Body of pancreas (tissue), 4 donors: ENCODE measurements at regions not wholly inside any gene's neighbourhood (a gene's known extent, or its start where the extent isn't known, plus 50 kb on each side); places are given as distances from the start of the nearest gene placed in this dataset.

Experiments
- CTCF ChIP-seq, 7 experiments: fragments of 450-650 bp in 4 of 7; fragments of 200-600 bp in 3 of 7; sonication (generic) in 3 of 7; IDR thresholded peaks; one replicate each; pipeline ENCODE4 v1.5.1; 2016 to 2019; ENCODE audit warnings: antibody characterized with exemption in 7 of 7
- POLR2A ChIP-seq, 3 donors: fragments of 450-650 bp; IDR thresholded peaks; one replicate each; pipeline ENCODE4 v1.6.1; 2016; ENCODE audit warnings: antibody characterized with exemption in 3 of 3, mild to moderate bottlenecking in 2 of 3

- TF ChIP-seq CTCF (IDR thresholded peaks at IDR 0.05) (no peak), POLR2A (IDR thresholded peaks at IDR 0.05) (no peak)
These were observed 219.5 kb upstream of the SOX11 start for GRCh38 chr2:5472673-5473072.
